ENCODE measurements at regions not wholly inside any gene's neighbourhood (a gene's known extent, or its start where the extent isn't known, plus 50 kb on each side); places are given as distances from the start of the nearest gene placed in this dataset.
A peak's percentile ranks its signal among the peaks of the same experiment; 100 is the strongest.

- no peak for DNase-seq
These were observed 639.6 kb upstream of the HS6ST1 start for GRCh38 chr2:128958241-128958640.

GRCh38 chr2:128967646-128968045 lies 649.0 kb upstream of the HS6ST1 start:
- DNase-seq: no peak

- no peak for DNase-seq
These were observed 650.7 kb upstream of the HS6ST1 start for GRCh38 chr2:128969374-128969773.

GRCh38 chr2:128970332-128971116 lies 651.9 kb upstream of the HS6ST1 start:
- DNase-seq: no peak

- DNase-seq: no peak
These were observed 654.9 kb upstream of the HS6ST1 start for GRCh38 chr2:128973566-128973965.

- no peak for DNase-seq
These were observed 659.5 kb upstream of the HS6ST1 start for GRCh38 chr2:128978212-128978611.

GRCh38 chr2:128979182-128979581 lies 660.5 kb upstream of the HS6ST1 start:
- DNase-seq: no peak

GRCh38 chr2:128980475-128980874 lies 661.8 kb upstream of the HS6ST1 start:
- DNase-seq: no peak

- no peak for DNase-seq
These were observed 662.7 kb upstream of the HS6ST1 start for GRCh38 chr2:128981353-128981752.

GRCh38 chr2:128982001-128982400 lies 663.3 kb upstream of the HS6ST1 start:
- DNase-seq: no peak

- no peak for DNase-seq
These were observed 664.0 kb upstream of the HS6ST1 start for GRCh38 chr2:128982670-128983069.

- DNase-seq: no peak
These were observed 664.4 kb upstream of the HS6ST1 start for GRCh38 chr2:128983094-128983493.

- no peak for DNase-seq
These were observed 665.4 kb upstream of the HS6ST1 start for GRCh38 chr2:128984081-128984480.

- no peak for DNase-seq
These were observed 666.2 kb upstream of the HS6ST1 start for GRCh38 chr2:128984855-128985254.

GRCh38 chr2:128986026-128986715 lies 667.5 kb upstream of the HS6ST1 start:
- peak; percentile 15 for DNase-seq

GRCh38 chr2:128986867-128987268 lies 668.2 kb upstream of the HS6ST1 start:
- peak; percentile 56 for DNase-seq

GRCh38 chr2:128988326-128988725 lies 669.7 kb upstream of the HS6ST1 start:
- DNase-seq: peak; percentile 7

- no peak for DNase-seq
These were observed 670.3 kb upstream of the HS6ST1 start for GRCh38 chr2:128988967-128989366.

- DNase-seq: no peak
These were observed 676.4 kb upstream of the HS6ST1 start for GRCh38 chr2:128995086-128995485.

- DNase-seq: no peak
These were observed 677.4 kb upstream of the HS6ST1 start for GRCh38 chr2:128996078-128996477.

GRCh38 chr2:128997166-128997866 lies 678.6 kb upstream of the HS6ST1 start:
- DNase-seq: no peak

- no peak for DNase-seq
These were observed 683.3 kb upstream of the HS6ST1 start for GRCh38 chr2:129001926-129002325.

GRCh38 chr2:129002751-129003150 lies 684.1 kb upstream of the HS6ST1 start:
- no peak for DNase-seq

GRCh38 chr2:129004485-129004884 lies 685.8 kb upstream of the HS6ST1 start:
- DNase-seq: peak; percentile 82

All from NCI-H345 (cell line).